GM19351 (cell line): ENCODE measurements at regions not wholly inside any gene's neighbourhood (a gene's known extent, or its start where the extent isn't known, plus 50 kb on each side); places are given as distances from the start of the nearest gene placed in this dataset.

Source experiments
- ATAC-seq: cut with Tn5 transposase; IDR thresholded peaks from one replicate; pipeline ENCODE4 v1.9.1; 2021; ENCODE audit warnings: mild to moderate bottlenecking, moderate library complexity; ENCODE audit not compliant: unreplicated experiment

DNA sequence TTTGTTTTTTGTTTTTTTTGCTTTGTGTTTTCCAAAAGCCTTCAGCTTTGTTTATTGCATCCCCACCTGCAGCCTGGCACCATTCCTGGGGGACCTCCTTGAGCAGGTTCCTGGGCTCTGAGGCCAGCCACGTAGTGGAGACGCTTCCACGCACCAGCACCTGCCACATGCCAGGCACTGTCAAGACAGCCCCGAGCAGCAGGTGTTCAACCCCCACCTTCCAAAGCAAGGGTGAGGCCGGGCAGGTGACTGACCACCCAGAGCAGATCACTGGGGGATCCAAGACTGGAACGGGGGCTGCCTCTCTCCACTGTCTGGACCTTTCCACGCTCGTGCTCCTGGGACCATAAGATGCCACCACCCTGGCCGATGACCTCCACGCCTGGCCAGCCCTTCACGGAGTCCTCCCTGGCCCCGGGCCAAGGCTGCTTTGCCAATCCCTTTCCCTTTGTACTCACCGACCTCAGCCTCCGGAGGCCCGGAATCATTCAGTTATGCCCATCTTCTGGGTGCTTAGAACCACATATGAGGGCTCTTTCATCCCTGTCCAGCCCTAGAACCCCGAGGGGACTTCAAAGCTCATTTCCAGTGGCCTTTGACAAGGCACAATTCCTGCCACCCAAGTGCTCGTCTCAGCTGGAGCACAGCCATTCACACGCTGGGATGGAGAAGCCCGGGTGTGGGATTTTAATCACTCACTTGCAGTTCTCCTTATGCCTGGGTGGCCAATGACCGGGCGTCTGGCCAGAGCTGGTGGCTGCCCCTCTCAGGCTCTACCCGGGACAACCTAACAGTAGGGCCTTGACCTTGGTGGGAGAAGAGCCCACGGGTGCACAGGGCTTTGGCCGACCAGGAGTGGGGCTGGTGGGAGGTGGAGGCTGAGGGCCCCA lies 330.8 kb downstream of the NPHP4 start:
- ATAC-seq: no peak

DNA sequence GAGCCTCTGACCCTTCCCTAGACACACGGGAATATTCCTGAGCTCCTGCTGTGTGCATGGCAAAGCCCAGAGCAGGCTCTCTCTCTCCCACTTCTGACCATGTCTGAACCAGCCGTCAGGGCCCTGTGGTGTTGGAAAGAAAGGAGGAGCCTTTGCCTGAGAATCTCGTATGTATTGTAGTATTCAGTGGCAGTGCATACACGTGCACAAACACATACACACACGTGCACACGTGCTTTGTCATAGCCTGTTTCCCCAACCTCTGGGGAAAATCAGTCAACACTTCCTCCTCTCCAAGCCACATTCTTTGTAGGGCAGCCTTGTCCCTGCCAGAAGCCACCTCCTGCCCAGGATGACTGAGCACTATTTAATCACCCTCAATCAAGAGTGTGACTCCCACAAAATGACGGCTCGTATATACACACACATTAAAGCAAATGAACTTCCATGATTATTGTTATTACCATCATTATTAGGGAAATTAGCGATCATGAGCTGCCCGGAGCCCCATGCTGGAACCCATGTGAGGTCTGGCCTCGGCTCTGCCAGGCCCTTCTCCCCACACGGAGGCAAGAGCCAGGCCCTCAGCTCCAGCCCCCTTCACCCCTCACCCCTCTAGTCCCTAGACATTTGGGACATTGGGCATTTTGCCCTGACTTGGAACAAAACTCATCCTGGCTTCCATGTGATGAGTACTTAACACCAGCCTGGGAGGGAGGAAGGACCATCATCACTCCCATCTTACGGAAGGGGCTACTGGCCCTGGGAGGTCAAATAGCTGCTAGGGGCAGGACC lies 331.9 kb downstream of the NPHP4 start:
- no peak for ATAC-seq

- ATAC-seq: no peak
Measured at GRCh38 chr1:5659606-5660005, 332.6 kb downstream of the NPHP4 start.

- ATAC-seq: no peak
Measured at GRCh38 chr1:5658340-5659316, 333.6 kb downstream of the NPHP4 start.

GRCh38 chr1:5651964-5652821 lies 340.0 kb downstream of the NPHP4 start:
- no peak for ATAC-seq

GRCh38 chr1:5651473-5651872 lies 340.8 kb downstream of the NPHP4 start:
- no peak for ATAC-seq

GRCh38 chr1:5651027-5651410 lies 341.2 kb downstream of the NPHP4 start:
- ATAC-seq: no peak

- no peak for ATAC-seq
Measured at GRCh38 chr1:5650283-5651026, 341.8 kb downstream of the NPHP4 start.

DNA sequence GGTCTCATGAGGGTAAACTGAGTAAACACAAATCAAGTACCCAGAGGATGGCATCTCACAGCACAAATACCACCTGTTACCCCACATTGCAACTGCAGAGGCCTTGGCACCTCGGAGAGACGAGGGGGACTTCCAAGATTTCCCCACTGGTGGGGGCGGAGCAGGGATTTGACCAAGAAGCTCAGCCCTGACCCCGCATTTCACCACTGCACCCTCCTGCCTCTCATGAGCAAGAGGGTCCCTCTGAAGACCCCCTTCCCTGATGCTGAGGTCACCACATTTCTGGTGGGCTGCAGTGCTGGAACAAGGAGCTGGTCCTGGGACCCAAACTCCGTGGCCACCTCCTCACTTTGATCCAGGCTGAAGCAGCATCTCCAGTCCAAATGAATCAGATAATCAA lies 342.4 kb downstream of the NPHP4 start:
- ATAC-seq: no peak

DNA sequence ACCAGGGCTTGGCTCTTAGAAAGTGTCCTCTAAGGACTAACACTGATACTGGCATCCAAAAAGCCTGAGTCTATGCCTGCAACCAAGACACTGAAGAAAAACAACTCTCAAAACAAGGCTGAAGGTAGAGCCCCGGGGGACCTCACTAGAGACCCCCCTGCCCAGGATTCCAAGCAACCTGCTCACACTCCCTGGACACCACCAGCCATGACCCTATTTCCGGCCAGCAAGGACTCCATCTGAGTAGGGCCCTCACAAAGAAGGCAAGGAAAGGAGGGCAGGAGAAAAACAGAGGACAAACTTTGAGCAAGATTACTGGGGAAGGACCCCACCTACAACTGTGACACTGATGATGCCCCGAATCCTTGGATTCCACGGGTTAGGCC lies 343.1 kb downstream of the NPHP4 start:
- ATAC-seq: no peak

- no peak for ATAC-seq
Measured at GRCh38 chr1:5648410-5649165, 343.6 kb downstream of the NPHP4 start.

DNA sequence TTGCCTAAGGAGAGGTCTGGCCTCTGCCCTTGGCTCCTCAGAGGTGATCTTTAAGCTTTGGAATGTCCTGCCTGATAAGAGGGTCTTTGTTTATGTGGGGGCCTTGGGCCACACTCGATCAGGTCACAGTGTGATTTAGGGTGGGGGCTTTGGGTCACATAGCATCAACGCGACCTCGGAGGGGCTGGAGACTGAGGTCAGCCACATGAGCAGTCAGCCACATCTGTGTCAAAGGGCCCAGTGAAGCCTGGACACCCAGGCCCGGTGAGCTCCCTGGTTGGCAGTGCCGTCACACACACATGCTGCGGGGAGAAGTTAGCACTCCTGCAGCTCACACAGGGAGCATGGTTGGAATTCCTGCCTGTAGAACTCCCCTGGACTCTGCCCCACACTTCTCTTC lies 345.0 kb downstream of the NPHP4 start:
- no peak for ATAC-seq

GRCh38 chr1:5646486-5647149 lies 345.6 kb downstream of the NPHP4 start:
- ATAC-seq: no peak

DNA sequence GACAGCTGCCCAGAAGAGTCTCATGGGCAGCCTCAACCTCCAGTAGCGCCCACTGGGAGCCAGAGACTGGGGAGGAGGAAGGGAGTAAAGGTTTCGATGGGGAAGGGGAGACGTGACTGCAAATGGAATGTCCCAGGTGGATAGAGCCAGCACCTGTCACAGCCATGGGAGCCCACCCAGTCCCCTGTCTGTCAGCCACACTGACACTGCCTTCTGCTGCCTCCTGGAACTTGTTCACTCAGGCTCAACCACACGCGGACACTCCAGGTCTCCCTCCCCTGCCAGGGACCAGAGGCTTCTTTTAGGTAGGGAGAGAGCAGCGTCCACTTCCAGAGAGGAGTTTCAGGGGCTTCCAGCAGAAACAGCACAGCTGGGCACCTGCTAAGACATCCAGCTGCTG lies 346.3 kb downstream of the NPHP4 start:
- ATAC-seq: no peak

- no peak for ATAC-seq
Measured at GRCh38 chr1:5645135-5645399, 347.2 kb downstream of the NPHP4 start.

DNA sequence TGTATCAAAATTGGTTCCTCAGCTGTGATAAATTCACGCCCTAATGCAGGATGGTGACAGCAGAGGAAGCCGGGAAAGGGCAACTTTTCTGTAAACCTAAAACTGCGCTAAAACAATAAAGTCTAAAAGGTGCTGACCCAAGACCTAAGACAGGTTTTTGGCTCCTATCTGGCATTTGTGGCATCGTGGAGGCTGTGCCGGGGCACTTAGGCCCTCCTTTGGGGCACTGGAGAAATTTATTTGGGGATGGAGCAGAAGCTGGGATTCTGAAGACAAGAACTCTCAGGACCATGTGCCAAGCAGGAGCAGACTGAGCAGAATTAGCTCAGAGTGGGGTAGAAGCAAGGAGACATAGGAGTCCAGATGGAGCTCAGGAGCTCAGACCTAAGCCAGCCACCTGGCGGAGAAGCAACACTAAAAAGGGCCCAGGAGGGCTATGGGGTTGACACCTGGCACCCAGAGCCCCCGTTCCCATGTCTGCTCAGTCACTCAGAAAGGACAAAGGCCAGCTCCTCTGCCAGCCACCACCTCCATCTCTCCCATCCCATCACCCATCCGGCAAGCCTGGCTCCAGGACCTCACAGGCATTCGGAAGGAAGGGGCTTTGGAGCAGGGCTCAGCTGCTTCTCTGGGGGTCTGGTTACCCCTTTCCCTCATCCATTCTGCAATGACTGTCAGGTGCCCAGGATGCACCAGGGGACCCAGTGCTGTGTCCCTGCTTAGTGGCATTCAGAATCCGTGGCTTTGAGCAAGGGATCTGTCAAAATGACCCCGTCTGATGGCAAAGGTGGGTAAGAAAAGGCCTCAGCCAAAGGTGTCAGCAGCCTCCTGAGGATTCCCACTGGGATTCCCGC lies 347.7 kb downstream of the NPHP4 start:
- ATAC-seq: no peak

GRCh38 chr1:5643360-5644107 lies 348.7 kb downstream of the NPHP4 start:
- ATAC-seq: no peak
